WTC11 (cell line): ENCODE measurements at regions not wholly inside any gene's neighbourhood (a gene's known extent, or its start where the extent isn't known, plus 50 kb on each side); places are given as distances from the start of the nearest gene placed in this dataset.

Source experiments
- ATAC-seq: fragments of 200-7000 bp; cut with Tn5 transposase; 2 replicates; pipeline ENCODE4 v1.10.0; 2021; ENCODE audit warnings: mild to moderate bottlenecking, moderate library complexity
- CTCF ChIA-PET: fragments of 300-600 bp; sonication (Branson Sonifier 250); formaldehyde crosslinking; loops from one replicate; lab custom pipeline; 2021; ENCODE audit warnings: antibody characterized with exemption; lab: Charles Lee
- POLR2A ChIA-PET: fragments of 350-600 bp; sonication (Branson Sonifier 250); formaldehyde crosslinking; loops from one replicate; lab custom pipeline; 2021; ENCODE audit warnings: antibody characterized with exemption; lab: Charles Lee
- DNase-seq: peaks from one replicate; pipeline ENCODE4 v3.0.0; 2021; ENCODE audit warnings: low spot score
- H3K27ac Mint-ChIP-seq: 2 replicates; pipeline ENCODE4 v1.8.0; 2021; ENCODE audit warnings: mixed read lengths
- H3K27me3 Mint-ChIP-seq: 2 replicates; pipeline ENCODE4 v1.8.0; 2021; ENCODE audit warnings: low read depth, mild to moderate bottlenecking, moderate library complexity, mixed read lengths
- H3K36me3 Mint-ChIP-seq: 2 replicates; pipeline ENCODE4 v1.8.0; 2021; ENCODE audit warnings: mixed read lengths
- H3K4me1 Mint-ChIP-seq: 2 replicates; pipeline ENCODE4 v1.8.0; 2022; ENCODE audit warnings: mixed read lengths
- H3K4me3 Mint-ChIP-seq: 2 replicates; pipeline ENCODE4 v1.8.0; 2021; ENCODE audit warnings: mild to moderate bottlenecking, moderate library complexity, mixed read lengths
- H3K9me3 Mint-ChIP-seq: 2 replicates; pipeline ENCODE4 v1.8.0; 2021; ENCODE audit warnings: mixed read lengths
- AR ChIP-seq: fragments of 250-450 bp; sonication (Bioruptor Pico); IDR thresholded peaks from 2 replicates; pipeline ENCODE4 v1.9.0; 2021; ENCODE audit warnings: mild to moderate bottlenecking
- ATF1 ChIP-seq: sonication (generic); formaldehyde crosslinking; IDR thresholded peaks from 2 replicates; pipeline ENCODE4 v1.8.1; 2023; ENCODE audit warnings: mild to moderate bottlenecking, moderate library complexity, missing genetic modification reagents
- FOXK1 ChIP-seq: sonication (generic); formaldehyde crosslinking; IDR thresholded peaks from 2 replicates; pipeline ENCODE4 v1.8.0; 2022; ENCODE audit warnings: mild to moderate bottlenecking, moderate library complexity, missing genetic modification reagents
- NFATC4 ChIP-seq: fragments of 250-450 bp; sonication (Bioruptor Pico); IDR thresholded peaks from 2 replicates; pipeline ENCODE4 v1.9.0; 2021; ENCODE audit warnings: mild to moderate bottlenecking
- OVOL2 ChIP-seq: fragments of 250-450 bp; sonication (Bioruptor Pico); IDR thresholded peaks from 2 replicates; pipeline ENCODE4 v1.9.0; 2021; ENCODE audit warnings: mild to moderate bottlenecking, borderline replicate concordance
- ZBTB21 ChIP-seq: sonication (generic); formaldehyde crosslinking; IDR thresholded peaks from 2 replicates; pipeline ENCODE4 v1.8.1; 2023; ENCODE audit warnings: mild to moderate bottlenecking, missing genetic modification reagents, borderline replicate concordance
- ZNF219 ChIP-seq: sonication (generic); formaldehyde crosslinking; IDR thresholded peaks from 2 replicates; pipeline ENCODE4 v1.8.0; 2023; ENCODE audit warnings: missing genetic modification reagents, mild to moderate bottlenecking, borderline replicate concordance
- ZNF232 ChIP-seq: sonication (generic); formaldehyde crosslinking; IDR thresholded peaks from 2 replicates; pipeline ENCODE4 v1.8.0; 2022; ENCODE audit warnings: mild to moderate bottlenecking, missing genetic modification reagents
- ZNF263 ChIP-seq: sonication (generic); formaldehyde crosslinking; IDR thresholded peaks from 2 replicates; pipeline ENCODE4 v1.8.1; 2022; ENCODE audit warnings: low read depth, mild to moderate bottlenecking, moderate library complexity, missing genetic modification reagents
- ZNF317 ChIP-seq: sonication (generic); formaldehyde crosslinking; IDR thresholded peaks from 2 replicates; pipeline ENCODE4 v1.8.1; 2023; ENCODE audit warnings: low read depth, mild to moderate bottlenecking, moderate library complexity, missing genetic modification reagents, borderline replicate concordance
- TF ChIP-seq, protein P1 (sequence below): sonication (generic); formaldehyde crosslinking; IDR thresholded peaks from 2 replicates; pipeline ENCODE4 v1.8.0; 2022; ENCODE audit warnings: missing genetic modification reagents
- TF ChIP-seq, protein P2 (sequence below): sonication (generic); formaldehyde crosslinking; IDR thresholded peaks from 2 replicates; pipeline ENCODE4 v1.8.0; 2022; ENCODE audit warnings: mild to moderate bottlenecking, missing genetic modification reagents
- TF ChIP-seq, protein P3 (sequence below): sonication (generic); formaldehyde crosslinking; IDR thresholded peaks from 2 replicates; pipeline ENCODE4 v1.8.1; 2022; ENCODE audit warnings: low read depth, mild to moderate bottlenecking, moderate library complexity, missing genetic modification reagents, borderline replicate concordance
- TF ChIP-seq, protein P4 (sequence below): fragments of 250-450 bp; sonication (Bioruptor Pico); IDR thresholded peaks from 2 replicates; pipeline ENCODE4 v1.9.0; 2021; ENCODE audit warnings: mild to moderate bottlenecking
- TF ChIP-seq, protein P5 (sequence below): fragments of 250-450 bp; sonication (Bioruptor Pico); IDR thresholded peaks from 2 replicates; pipeline ENCODE4 v1.8.0; 2021; ENCODE audit warnings: mild to moderate bottlenecking
- TF ChIP-seq, protein P6 (sequence below): sonication (generic); formaldehyde crosslinking; IDR thresholded peaks from 2 replicates; pipeline ENCODE4 v1.8.1; 2022; ENCODE audit warnings: low read depth, missing genetic modification reagents, borderline replicate concordance

- no peak for TF ChIP-seq ZNF232 (CRISPR knock-in tag)
- TF ChIP-seq, protein P1, sequence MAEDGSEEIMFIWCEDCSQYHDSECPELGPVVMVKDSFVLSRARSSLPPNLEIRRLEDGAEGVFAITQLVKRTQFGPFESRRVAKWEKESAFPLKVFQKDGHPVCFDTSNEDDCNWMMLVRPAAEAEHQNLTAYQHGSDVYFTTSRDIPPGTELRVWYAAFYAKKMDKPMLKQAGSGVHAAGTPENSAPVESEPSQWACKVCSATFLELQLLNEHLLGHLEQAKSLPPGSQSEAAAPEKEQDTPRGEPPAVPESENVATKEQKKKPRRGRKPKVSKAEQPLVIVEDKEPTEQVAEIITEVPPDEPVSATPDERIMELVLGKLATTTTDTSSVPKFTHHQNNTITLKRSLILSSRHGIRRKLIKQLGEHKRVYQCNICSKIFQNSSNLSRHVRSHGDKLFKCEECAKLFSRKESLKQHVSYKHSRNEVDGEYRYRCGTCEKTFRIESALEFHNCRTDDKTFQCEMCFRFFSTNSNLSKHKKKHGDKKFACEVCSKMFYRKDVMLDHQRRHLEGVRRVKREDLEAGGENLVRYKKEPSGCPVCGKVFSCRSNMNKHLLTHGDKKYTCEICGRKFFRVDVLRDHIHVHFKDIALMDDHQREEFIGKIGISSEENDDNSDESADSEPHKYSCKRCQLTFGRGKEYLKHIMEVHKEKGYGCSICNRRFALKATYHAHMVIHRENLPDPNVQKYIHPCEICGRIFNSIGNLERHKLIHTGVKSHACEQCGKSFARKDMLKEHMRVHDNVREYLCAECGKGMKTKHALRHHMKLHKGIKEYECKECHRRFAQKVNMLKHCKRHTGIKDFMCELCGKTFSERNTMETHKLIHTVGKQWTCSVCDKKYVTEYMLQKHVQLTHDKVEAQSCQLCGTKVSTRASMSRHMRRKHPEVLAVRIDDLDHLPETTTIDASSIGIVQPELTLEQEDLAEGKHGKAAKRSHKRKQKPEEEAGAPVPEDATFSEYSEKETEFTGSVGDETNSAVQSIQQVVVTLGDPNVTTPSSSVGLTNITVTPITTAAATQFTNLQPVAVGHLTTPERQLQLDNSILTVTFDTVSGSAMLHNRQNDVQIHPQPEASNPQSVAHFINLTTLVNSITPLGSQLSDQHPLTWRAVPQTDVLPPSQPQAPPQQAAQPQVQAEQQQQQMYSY = no peak
Measured at GRCh38 chr18:60172030-60172429, 200.5 kb downstream of the MC4R start (continued).

DNA sequence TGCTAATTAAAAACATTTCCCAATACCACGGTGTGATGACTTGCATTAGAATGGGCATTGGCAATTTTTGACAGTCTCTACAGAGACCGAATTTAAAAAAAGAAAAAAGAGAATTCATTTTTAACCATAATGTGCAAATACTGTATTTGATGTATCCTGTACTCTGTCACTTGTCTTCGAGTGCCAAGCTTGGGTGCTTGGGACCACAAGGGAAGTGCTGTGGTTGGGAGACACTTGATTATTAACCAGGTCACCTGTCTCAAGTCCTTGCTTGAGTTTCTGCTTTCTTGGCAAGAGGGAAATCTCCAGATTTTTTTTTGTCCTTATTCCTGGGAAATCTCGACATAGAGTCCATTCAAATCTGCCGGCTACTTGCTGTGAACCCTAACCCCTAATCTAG is 209.0 kb downstream of the MC4R start:
- Mint-ChIP-seq H3K27me3 (no peaks in the 10 kb centered on the region), H3K27ac (no peak overlapping the region), H3K36me3 (no peaks in the 10 kb centered on the region)
- POLR2A ChIA-PET = no interaction called here
- TF ChIP-seq, protein P1 = no peak
- TF ChIP-seq, protein P2, sequence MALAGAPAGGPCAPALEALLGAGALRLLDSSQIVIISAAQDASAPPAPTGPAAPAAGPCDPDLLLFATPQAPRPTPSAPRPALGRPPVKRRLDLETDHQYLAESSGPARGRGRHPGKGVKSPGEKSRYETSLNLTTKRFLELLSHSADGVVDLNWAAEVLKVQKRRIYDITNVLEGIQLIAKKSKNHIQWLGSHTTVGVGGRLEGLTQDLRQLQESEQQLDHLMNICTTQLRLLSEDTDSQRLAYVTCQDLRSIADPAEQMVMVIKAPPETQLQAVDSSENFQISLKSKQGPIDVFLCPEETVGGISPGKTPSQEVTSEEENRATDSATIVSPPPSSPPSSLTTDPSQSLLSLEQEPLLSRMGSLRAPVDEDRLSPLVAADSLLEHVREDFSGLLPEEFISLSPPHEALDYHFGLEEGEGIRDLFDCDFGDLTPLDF (CRISPR knock-in tag) = no peak
- TF ChIP-seq ATF1 (CRISPR knock-in tag) = no peak
- no peak for TF ChIP-seq ZNF317
- TF ChIP-seq, protein P3, sequence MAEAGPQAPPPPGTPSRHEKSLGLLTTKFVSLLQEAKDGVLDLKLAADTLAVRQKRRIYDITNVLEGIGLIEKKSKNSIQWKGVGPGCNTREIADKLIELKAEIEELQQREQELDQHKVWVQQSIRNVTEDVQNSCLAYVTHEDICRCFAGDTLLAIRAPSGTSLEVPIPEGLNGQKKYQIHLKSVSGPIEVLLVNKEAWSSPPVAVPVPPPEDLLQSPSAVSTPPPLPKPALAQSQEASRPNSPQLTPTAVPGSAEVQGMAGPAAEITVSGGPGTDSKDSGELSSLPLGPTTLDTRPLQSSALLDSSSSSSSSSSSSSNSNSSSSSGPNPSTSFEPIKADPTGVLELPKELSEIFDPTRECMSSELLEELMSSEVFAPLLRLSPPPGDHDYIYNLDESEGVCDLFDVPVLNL (CRISPR knock-in tag) = no peak
- TF ChIP-seq ZBTB21 (CRISPR knock-in tag) = no peak
- TF ChIP-seq NFATC4 = no peak
- TF ChIP-seq AR = no peak
- TF ChIP-seq, protein P4, sequence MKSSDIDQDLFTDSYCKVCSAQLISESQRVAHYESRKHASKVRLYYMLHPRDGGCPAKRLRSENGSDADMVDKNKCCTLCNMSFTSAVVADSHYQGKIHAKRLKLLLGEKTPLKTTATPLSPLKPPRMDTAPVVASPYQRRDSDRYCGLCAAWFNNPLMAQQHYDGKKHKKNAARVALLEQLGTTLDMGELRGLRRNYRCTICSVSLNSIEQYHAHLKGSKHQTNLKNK (CRISPR knock-in tag) = no peak
- TF ChIP-seq, protein P5, sequence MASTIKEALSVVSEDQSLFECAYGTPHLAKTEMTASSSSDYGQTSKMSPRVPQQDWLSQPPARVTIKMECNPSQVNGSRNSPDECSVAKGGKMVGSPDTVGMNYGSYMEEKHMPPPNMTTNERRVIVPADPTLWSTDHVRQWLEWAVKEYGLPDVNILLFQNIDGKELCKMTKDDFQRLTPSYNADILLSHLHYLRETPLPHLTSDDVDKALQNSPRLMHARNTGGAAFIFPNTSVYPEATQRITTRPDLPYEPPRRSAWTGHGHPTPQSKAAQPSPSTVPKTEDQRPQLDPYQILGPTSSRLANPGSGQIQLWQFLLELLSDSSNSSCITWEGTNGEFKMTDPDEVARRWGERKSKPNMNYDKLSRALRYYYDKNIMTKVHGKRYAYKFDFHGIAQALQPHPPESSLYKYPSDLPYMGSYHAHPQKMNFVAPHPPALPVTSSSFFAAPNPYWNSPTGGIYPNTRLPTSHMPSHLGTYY (CRISPR knock-in tag) = no peak
- TF ChIP-seq ZNF263 = no peak
- TF ChIP-seq ZNF219 (CRISPR knock-in tag) = no peak
- TF ChIP-seq OVOL2 (CRISPR knock-in tag) = no peak
- TF ChIP-seq, protein P6, sequence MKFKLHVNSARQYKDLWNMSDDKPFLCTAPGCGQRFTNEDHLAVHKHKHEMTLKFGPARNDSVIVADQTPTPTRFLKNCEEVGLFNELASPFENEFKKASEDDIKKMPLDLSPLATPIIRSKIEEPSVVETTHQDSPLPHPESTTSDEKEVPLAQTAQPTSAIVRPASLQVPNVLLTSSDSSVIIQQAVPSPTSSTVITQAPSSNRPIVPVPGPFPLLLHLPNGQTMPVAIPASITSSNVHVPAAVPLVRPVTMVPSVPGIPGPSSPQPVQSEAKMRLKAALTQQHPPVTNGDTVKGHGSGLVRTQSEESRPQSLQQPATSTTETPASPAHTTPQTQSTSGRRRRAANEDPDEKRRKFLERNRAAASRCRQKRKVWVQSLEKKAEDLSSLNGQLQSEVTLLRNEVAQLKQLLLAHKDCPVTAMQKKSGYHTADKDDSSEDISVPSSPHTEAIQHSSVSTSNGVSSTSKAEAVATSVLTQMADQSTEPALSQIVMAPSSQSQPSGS (CRISPR knock-in tag) = no peak
- no peak for TF ChIP-seq FOXK1 (CRISPR knock-in tag)
- no peak for TF ChIP-seq ZNF232 (CRISPR knock-in tag)
- TF ChIP-seq, all 79 proteins: peak for 0
- CTCF ChIA-PET = interaction anchor here (1.2 kb wide), 1 partner anchor 386 kb away, joined by 3 read pairs; no protein-coding TSS in a partner anchor
- Mint-ChIP-seq H3K9me3 (no peaks in the 10 kb centered on the region), H3K4me3 (no peak overlapping the region), H3K4me1 (0 out of 2 replicates have a peak, but pooled peaks cover 3% of the 10 kb centered on the region)
- DNase-seq = no peak
- no peak for ATAC-seq
